Skeletal muscle cell (primary cell): ENCODE measurements at regions not wholly inside any gene's neighbourhood (a gene's known extent, or its start where the extent isn't known, plus 50 kb on each side); places are given as distances from the start of the nearest gene placed in this dataset.
"Not testable (repeated sequence)": the region's sequence is repeated elsewhere in the genome, so short reads cannot be mapped to it uniquely, and the experiment has no call there.

Experiments
- DNase-seq: peaks from one replicate; pipeline ENCODE4 v3.0.0-alpha.2; 2010; ENCODE audit warnings: low read depth
- H3K4me3 ChIP-seq: 2 replicates; pipeline ENCODE4 v1.5.1; 2011; ENCODE audit warnings: low read depth, mild to moderate bottlenecking, control low read depth, low read length, moderate library complexity

DNA sequence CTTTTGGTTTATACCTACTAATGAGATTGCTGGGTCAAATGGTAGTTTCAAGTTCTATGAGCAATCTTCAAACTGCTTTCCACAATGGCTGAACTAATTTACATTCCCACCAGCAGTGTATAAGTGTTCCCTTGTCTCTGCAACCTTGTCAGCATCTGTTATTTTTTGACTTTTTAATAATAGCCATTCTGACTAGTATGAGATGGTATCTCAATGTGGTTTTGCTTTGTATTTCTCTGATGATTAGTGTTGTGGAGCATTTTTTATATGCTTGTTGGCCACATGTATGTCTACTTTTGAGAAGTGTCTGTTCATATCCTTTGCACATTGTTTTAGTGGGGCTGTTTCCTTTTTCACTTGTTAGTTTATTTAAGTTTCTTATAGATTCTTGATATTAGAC, 449.3 kb upstream of the ATP11B start:
- H3K4me3 ChIP-seq, DNase-seq: not testable (repeated sequence)

DNA sequence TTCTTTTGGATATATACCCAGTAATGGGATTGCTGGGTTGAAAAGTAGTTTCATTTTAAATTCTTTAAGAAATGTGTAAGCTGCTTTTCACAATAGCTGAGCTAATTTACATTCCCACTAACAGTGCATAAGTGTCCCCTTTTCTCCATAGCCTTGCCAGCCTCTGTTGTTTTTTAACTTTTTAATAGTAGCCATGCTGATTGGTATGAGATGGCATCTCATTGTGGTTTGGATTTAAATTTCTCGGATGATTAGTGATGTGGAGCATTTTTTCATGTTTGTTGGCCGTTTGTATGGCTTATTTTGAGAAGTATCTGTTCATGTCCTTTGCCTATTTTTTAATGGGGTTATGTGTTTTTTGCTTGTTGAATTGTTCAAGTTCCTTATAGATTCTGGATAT, 444.3 kb upstream of the ATP11B start:
- H3K4me3 ChIP-seq = no peak overlapping the region
- no peak for DNase-seq

DNA sequence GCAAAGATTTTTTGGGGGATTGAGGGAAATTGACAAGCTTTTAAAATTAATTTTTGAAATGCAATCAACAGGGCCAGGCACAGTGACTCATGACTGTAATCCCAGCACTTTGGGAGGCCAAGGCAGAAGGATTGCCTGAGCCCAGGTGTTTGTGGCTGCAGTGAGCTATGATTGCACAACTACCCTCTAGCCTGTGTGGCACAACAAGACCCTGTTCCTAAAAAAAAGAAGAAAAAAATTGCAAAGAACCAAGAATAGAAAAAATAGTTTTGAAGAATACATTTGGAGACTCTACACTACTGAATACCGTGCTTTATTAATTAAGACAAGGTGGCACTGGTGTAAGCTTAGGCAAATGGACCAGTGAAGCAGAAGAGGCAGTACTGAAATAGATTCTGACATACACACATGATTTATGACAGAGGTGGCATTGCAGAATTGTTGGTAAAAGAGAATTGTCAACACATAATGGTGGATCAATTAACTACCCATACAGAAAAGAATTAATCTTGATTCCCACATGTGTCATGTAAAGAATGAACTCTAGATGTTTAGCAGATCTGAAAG, 443.3 kb upstream of the ATP11B start:
- H3K4me3 ChIP-seq = no peak overlapping the region
- DNase-seq = no peak

DNA sequence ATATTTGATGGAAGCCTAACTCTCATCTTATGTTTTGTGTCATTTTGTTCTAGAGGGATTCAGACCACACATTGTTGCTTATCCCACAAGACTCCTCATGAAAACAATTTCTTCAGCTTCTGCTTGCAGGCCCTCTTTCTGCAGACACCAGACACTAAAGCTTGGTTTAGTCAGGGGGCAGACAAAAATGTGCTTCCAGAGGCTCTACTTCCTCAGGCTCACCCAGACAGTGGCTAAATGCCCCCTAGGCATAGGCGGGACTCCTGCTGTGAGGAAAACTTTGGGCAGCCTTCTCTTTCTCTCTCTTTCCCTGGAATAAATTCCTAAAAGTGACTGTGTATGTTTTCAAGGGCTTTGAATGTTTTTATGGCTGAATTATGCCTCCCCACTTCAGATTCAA, 435.4 kb upstream of the ATP11B start:
- no peak for DNase-seq
- no peak overlapping the region for H3K4me3 ChIP-seq

DNA sequence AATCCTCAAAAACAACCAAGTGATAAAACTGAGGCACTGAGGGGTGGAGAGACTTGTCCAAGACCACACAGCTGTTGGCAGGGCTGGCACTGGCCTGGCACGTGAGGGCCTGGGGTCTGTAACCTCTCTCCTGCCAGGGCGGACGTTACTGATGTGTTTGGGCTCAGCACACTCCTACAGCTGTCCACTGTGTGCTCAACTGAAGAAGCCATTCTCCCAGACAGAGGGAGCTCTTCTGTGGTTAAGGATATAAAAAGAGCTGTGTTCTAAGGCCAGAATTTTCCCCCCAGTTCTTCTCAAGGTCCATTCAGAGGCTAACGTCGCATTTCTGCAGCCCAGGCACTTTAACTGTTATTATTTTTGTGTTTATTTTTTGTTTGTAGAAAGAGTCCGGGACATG, 429.0 kb upstream of the ATP11B start:
- H3K4me3 ChIP-seq = no peak overlapping the region

DNA sequence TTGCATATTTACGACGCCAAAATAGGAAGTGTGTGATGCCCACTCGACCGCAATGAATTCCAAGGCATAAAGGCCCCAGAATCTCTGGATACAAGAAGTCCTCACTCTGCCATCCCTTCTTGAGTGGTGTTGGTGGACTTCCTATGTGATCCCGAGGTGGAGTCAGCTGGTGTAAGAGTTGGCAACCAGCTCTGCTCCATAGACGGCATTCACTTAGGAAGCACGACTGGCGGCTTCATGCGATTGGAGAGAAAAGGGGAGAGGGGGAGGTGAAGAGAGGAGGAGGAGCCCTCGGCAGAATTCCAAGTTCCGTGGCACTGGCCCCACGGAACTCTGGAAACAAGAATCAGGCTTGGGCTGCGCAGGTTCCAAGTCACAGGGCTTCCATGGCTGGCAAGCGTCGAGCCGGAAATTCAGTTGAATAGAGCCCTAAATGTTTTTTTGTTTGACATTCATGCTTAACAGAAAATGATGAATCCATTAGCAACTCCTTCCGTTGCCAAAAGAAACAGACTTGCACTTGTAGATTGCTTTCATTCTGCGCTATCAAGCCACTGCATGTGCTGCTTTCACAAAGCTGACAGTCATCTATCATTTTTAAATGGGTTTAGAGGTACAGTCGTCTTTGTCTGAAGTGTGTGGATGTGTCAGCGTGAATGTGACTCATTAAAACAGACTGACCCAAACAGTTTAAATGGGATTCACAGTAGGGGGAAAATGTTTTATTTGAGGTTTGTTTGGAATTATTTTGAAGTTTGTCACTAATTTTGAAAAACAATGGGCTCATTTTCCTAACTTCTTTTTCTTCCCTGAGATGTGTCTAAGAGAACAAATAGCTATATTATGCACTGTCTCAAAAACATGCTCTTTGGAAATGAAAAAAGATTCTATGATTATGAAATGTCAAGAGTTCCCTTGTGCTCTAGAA, 428.3 kb upstream of the ATP11B start:
- H3K4me3 ChIP-seq = no peak overlapping the region
- peak; percentile 18 for DNase-seq

More for the DNA sequence above, 429.0 kb upstream of the ATP11B start:
- no peak for DNase-seq

DNA sequence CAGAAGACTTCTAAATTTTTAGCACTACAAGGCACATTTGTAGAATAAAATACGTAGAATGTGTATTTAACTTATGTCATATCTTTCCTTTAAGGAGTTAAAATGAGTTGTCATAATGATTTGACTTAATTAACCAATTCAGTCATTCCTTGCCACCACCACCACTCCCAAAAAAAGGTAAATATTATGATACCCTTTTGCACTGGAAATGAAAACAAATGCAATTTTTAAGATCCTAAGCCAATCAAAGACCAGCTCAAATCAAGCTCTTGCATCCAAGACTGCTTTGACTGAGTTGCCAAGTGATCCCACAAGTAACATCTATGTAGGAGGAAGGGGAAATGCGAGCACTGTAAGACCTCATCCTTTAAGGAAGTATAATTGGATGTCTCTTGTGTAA, 426.6 kb upstream of the ATP11B start:
- DNase-seq = no peak

DNA sequence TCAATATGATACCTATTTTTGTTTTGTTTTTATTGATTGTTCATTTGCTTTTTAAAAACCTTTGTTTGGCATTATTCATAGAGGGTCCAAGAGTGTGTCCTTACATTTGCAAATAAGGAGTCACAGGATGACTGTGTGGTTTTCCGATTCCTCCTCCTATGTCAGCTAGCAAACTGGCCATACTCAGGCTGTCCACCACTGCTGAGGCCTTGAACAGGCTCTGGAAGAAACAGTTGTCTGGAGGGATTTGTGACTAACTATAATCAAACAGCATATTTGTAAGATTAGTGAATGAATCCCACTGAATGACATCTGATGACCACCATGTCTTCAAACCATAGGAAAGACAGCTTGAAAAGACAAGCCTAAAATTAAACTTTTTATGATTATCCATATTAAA, 423.4 kb upstream of the ATP11B start:
- H3K4me3 ChIP-seq = no peak overlapping the region
- no peak for DNase-seq

More for the DNA sequence above, 426.6 kb upstream of the ATP11B start:
- no peak overlapping the region for H3K4me3 ChIP-seq

DNA sequence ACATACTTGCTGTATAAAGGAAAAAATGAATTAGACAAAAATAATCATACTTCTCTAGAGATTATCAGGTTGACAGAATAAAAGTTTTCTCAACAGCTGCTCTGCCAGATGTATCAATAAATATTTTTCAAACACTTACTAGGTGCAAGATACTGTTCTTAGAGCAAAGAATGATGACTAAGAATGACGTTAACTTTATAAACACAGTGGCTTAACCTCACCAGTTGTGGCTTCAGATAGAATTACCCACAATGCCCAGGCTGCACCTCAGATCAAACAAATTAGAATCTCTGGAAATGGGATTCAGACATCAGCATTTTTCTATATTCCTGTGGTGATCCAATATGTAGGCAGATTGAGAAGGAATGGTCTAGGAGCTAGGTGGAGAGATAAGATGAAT, 422.4 kb upstream of the ATP11B start:
- H3K4me3 ChIP-seq = no peak overlapping the region
- peak; percentile 14 for DNase-seq

DNA sequence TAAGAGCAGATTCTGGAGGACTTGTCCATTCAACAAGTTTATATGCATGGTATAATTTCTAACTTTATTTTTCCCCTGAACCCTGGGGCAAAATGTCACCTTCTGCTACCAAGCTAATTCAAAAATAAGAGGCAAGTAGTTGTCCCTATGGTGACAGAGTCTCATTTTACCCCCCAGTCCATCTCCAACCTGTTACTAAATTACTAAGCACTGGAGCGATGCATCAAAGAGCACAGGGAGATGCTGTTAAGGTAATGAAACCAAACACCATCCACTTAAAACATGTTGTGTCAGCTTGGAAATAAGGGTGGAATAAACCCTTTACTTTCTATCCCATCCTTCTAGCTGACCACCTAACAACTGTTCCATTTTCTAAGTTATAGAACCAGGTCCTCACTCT, 417.4 kb upstream of the ATP11B start:
- no peak for DNase-seq
- H3K4me3 ChIP-seq = no peak overlapping the region

DNA sequence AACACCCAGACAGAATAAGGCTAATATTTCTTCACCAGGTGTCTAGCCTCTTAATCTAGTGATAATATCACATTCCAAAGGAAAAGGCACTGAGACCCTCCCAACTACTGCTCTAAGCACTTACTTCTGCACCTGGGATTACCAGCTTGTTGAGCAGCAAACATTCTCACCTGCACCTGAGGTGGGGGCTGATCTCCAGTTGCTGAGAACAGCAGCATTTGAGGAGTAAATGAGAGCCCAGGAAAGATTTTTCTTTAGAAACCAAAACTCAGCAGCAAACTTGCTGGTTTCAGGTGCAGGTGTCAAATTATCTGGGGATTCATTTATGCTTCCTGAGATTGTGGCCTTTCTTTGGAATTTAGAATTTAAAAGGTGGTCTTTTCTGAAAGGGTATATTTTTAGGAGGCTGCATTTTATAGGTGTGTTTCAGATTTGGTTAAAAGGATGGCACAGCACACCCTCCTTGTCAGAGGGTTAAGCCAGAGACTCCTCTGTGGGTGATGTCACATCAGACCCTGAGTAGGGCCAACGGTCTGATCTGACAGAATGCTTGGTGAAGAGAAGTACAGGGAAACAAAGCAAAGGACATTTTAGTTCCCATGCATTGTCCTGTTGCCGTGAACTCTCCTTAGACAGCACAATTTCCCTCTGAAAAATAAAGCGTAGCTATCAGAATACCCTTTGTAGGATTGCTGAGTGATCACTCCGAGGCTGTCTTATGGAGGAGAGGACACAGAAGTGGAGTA, 411.0 kb upstream of the ATP11B start:
- no peak for DNase-seq
- H3K4me3 ChIP-seq = no peak overlapping the region

DNA sequence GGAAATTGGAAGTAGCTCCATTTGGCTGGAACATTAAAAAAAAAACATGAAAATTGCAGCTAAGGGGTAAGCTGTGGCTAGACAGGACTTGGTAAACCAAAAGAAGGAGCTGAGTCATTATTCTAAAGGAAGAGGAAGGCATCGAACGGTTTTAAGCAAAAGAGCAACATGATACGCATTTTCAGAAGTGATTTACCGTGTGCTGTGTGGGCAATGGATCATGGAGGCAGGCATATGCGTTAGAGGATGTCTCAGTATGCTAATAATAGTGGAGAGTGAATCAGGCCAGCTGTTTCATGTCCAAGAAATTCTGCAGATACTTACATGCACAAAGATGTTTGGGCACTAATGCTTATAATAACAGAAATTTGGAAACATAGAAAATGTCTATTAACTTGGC, 409.1 kb upstream of the ATP11B start:
- peak; percentile 18 for DNase-seq
- no peak overlapping the region for H3K4me3 ChIP-seq

DNA sequence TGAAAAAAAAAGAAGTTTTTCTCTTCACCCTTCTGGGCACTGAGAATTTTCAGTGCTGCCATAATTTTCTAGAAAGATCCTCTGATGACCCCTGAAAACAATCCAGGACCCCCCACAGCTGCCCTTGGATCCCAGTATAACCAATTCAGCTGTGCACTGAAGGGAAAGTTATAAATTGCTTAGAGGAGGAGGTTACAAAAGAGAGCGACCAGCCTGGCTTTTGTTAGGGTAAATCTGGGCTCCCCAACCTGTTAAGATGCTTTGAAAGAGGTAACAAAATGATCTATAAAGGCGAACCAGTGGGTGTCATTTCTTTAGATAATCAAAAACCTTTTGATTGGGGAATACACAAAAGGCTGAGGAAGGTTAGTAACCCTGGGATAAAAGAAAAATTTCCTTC, 407.9 kb upstream of the ATP11B start:
- no peak overlapping the region for H3K4me3 ChIP-seq
- no peak for DNase-seq

DNA sequence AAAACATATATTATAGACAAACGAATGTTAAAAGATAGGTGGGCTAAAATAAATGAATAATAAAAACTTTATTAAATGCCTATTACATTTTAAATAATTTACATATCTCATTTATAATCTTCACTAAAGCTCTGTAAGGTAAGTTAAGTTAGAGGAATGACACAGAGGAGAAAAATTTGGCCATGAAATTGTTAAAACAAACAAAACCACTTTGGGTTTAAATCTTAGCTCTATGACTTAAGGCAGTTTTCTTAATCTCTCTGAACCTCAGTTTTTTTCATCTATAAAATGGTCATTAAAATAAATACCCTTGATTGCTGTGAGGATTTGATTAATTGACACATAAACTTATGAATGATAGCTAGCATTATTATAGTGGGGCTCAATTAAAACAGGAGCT, 404.8 kb upstream of the ATP11B start:
- DNase-seq = no peak
- H3K4me3 ChIP-seq = no peak overlapping the region

DNA sequence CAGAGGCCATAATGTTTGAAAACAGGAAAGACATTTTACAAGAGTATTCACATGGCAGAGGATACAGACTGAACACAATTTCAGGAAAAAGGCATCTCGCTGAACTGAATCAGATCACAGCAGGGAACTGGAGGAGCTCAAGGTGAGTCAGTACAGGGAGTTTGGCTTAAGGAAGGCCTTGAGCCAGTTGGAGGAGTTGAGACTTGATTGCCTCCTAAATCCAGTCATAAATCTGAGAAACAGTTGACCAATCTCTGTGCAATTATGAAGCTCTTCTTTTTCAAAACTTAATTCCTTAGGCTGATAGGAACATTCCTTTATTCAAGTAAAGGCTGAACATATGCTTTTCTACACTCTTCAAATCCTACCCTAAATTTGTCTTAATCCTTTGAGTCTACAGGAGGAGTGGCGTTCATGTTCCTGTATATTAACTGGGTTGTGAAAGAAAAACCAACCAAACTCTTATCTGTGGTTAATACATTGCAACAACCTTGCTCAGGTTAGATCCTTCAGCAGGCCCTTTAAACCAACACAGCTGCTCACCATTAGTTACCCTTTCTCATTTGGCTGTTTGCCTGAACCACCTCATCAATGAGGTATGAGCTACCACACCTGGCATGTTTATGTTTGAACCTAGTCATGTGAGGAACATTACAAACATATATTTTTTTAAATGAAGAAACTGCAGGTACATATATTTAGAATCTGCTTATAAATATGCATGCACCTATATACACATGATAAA, 404.1 kb upstream of the ATP11B start:
- no peak for DNase-seq
- no peak overlapping the region for H3K4me3 ChIP-seq

DNA sequence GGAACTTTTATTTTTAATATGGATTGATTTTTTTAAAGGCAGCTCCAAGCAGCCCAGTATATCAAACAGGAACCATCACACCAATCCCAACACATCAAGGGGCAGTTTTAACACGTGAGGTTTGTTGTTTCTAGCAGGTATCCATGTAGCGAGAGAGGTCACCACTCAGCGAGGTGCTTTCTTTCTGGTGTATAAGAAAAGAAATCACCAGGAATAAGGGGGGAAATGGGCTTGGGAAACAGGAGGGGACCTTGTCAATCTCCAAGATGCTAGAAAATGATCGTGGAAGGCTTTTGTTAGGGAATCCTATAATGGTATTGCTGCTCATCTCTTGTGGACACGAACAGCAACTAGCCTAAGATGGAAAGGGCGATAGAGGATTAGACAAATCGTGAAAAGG, 402.9 kb upstream of the ATP11B start:
- DNase-seq = no peak
- no peak overlapping the region for H3K4me3 ChIP-seq

DNA sequence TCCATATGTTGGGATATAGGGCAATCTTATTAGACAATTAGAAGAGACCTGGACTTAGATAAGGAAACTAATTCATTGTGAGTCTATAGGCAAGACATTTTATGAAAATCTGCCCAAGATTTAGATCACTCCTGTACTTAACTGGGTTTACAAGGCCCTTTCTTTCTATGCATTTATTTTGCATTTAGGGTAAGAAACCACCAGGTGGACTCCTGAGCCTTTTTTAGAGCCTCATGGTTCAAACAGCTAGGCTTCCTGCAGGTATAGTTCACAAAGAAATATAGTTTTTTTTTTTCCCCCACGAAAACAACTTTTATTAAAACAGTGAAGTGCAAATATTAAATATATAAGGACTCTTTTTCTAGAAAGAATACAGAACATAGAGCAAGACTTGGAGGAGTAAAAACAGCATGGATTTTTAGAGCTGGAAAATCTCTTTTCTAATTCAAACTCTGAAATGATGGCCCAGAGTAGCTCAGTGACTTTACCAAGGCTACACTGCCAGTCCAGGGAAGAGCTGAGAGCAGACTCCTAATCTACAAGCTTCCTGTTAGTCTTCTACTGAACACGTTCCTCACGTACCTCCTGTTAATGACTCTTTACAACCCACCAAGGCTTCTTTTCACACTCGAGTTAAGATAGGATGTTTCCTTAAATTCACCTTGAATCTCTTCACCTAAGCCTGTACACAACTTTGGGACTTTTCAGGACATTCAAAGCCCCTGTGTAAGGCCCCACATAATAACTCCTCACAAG, 400.9 kb upstream of the ATP11B start:
- H3K4me3 ChIP-seq = no peak overlapping the region
- no peak for DNase-seq

DNA sequence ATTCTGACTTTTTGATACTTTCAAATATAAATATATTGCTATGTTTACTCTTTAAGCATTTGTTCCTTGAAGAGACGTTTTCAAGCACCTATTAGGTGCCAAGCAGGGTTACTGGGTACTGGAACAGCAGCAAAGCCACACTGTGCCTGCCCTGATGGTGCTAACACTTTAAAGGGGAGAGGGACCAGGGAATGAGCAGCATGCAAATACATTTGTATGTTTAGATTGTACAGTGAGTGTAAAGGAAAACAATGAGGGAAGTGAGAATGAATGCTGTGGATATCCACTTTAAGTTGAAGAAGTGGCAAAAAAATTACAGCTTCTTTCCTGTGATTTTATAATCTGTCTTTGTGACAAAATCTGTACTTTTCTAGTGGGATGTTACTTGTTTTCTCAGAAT, 400.2 kb upstream of the ATP11B start:
- no peak for DNase-seq
- no peak overlapping the region for H3K4me3 ChIP-seq

DNA sequence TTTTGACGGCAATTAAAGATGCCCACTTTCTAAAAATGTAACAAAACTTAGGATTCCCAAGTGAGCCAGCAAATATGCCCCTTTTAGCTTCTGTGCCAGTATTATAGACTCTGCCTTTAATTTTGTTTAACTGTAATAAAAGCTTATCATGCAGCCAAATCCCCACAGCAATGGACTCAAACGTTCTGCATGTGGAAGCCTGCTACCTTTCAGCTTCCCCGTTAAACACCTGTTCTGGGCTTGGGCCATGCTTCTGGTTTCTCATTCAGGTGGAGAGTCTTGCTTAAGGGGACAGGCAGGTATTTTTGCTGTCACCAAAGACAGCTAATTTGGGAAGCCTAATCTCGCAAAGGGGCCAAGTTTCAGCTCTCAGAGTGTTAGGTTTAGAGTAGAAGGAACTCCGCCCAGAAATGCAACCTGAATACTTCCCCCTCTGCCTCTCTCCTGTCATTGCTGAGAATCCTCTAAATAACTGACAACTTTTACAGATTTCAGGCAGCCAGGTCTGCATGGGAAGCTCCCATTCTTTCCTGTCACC, 399.4 kb upstream of the ATP11B start:
- H3K4me3 ChIP-seq = no peak overlapping the region
- DNase-seq = no peak
